ENCODE measurements at regions not wholly inside any gene's neighbourhood (a gene's known extent, or its start where the extent isn't known, plus 50 kb on each side); places are given as distances from the start of the nearest gene placed in this dataset.

DNA sequence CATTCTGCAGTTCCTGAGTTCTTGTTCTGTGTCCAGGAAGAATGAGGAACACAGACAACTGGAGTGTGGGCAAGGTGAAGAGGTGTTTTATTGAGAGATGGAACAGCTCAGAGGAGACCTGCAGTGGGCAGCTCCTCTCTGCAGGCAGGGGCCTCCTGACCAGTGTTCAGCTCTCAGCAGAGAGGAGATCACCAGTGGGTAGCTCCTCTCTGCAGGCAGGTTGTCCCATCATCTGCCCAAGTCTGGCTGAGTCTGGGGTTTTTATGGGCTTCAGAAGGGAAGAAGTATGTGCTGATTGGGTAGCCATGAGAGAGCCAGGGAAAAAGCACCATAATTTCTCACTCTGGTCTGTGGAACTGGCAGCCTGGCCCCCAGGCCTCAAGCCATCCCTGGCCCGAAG is 56.0 kb upstream of the RASGEF1B start:
- TF ChIP-seq POLR2A (IDR thresholded peaks at IDR 0.05; ENCODE audit: low read depth, low read length) (no peak), POLR2AphosphoS5 (IDR thresholded peaks at IDR 0.05; ENCODE audit: low read depth, low read length) (no peak)
